ENCODE measurements at regions not wholly inside any gene's neighbourhood (a gene's known extent, or its start where the extent isn't known, plus 50 kb on each side); places are given as distances from the start of the nearest gene placed in this dataset.

DNA sequence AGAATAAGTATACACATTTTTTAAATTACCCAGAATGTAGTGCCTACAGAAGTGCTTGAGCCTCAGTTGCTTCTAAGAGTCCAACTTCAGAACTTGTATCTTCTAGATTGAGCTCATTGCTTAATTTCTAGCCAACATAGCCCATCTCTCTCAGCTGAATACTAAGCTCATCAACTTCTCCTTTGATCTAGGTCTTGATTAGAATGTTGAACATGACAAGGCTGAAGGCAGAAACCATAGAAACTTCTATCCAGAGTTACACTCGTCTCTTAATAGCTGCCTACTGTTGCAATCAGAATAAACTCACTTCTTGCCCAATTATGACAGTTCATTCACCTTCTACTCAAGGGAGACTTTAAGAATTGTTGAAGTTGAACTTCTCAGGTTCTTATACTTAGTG, 327.3 kb upstream of the THBS1 start:
- intact Hi-C loops (cut with DNase I; ENCODE audit: low total_unique reads) = no loop called here
- no peak for DNase-seq
- Histone ChIP-seq H3K4me3 (no peak overlapping the region), H3K36me3 (no peaks in the 10 kb centered on the region), H3K4me1 (no peaks in the 10 kb centered on the region), H3K9me3 (no peaks in the 10 kb centered on the region), H3K27ac (no peak overlapping the region), H3K27me3 (replicated peaks in 1 of 7) (no peaks in the 10 kb centered on the region)
- 64 to 91% (median 67%) methylated on average over 1 of the region's 1 CpG for WGBS, 5 donors
- TF ChIP-seq, protein P1, sequence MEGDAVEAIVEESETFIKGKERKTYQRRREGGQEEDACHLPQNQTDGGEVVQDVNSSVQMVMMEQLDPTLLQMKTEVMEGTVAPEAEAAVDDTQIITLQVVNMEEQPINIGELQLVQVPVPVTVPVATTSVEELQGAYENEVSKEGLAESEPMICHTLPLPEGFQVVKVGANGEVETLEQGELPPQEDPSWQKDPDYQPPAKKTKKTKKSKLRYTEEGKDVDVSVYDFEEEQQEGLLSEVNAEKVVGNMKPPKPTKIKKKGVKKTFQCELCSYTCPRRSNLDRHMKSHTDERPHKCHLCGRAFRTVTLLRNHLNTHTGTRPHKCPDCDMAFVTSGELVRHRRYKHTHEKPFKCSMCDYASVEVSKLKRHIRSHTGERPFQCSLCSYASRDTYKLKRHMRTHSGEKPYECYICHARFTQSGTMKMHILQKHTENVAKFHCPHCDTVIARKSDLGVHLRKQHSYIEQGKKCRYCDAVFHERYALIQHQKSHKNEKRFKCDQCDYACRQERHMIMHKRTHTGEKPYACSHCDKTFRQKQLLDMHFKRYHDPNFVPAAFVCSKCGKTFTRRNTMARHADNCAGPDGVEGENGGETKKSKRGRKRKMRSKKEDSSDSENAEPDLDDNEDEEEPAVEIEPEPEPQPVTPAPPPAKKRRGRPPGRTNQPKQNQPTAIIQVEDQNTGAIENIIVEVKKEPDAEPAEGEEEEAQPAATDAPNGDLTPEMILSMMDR (IDR thresholded peaks at IDR 0.05 in 8 of 11, conservative IDR thresholded peaks at IDR 0.05 in 3 of 11) = no peak
- no peak for TF ChIP-seq POLR2AphosphoS5 (IDR thresholded peaks at IDR 0.05)
- no peak for TF ChIP-seq POLR2A (IDR thresholded peaks at IDR 0.05)

GRCh38 chr15:39254181-39254580, 326.7 kb upstream of the THBS1 start:
- no peak for DNase-seq
- 89 to 97% (median 94%) methylated on average over 4 of the region's 4 CpGs for WGBS, 5 donors
- TF ChIP-seq POLR2AphosphoS5 (IDR thresholded peaks at IDR 0.05) = no peak
- TF ChIP-seq, protein P1 (IDR thresholded peaks at IDR 0.05 in 8 of 11, conservative IDR thresholded peaks at IDR 0.05 in 3 of 11) = no peak
- TF ChIP-seq POLR2A (IDR thresholded peaks at IDR 0.05) = no peak
- H3K27me3 ChIP-seq (replicated peaks in 1 of 7) = no peaks in the 10 kb centered on the region
- no peaks in the 10 kb centered on the region for H3K4me1 ChIP-seq
- no peak overlapping the region for H3K4me3 ChIP-seq
- intact Hi-C loops (cut with DNase I; ENCODE audit: low total_unique reads) = no loop called here
- no peak overlapping the region for H3K27ac ChIP-seq
- H3K9me3 ChIP-seq = no peaks in the 10 kb centered on the region
- no peaks in the 10 kb centered on the region for H3K36me3 ChIP-seq

GRCh38 chr15:39255760-39256159, 325.1 kb upstream of the THBS1 start:
- 84 to 96% (median 93%) methylated on average over 7 of the region's 7 CpGs for WGBS, 5 donors
- no peak for TF ChIP-seq POLR2A (IDR thresholded peaks at IDR 0.05)
- TF ChIP-seq, protein P1 (IDR thresholded peaks at IDR 0.05 in 8 of 11, conservative IDR thresholded peaks at IDR 0.05 in 3 of 11) = no peak
- no peak for TF ChIP-seq POLR2AphosphoS5 (IDR thresholded peaks at IDR 0.05)
- H3K4me3 ChIP-seq = no peak overlapping the region
- H3K27ac ChIP-seq = no peak overlapping the region
- no peaks in the 10 kb centered on the region for H3K4me1 ChIP-seq
- no peaks in the 10 kb centered on the region for H3K9me3 ChIP-seq
- DNase-seq = no peak
- H3K27me3 ChIP-seq (replicated peaks in 1 of 7) = no peaks in the 10 kb centered on the region
- H3K36me3 ChIP-seq = no peaks in the 10 kb centered on the region
- intact Hi-C loops (cut with DNase I; ENCODE audit: low total_unique reads) = no loop called here

GRCh38 chr15:39260391-39260790, 320.5 kb upstream of the THBS1 start:
- Histone ChIP-seq H3K9me3 (peaks cover 0 to 4% (median 0%) of the 10 kb centered on the region in 8 donors), H3K36me3 (no peaks in the 10 kb centered on the region), H3K4me1 (no peaks in the 10 kb centered on the region), H3K4me3 (no peak overlapping the region), H3K27ac (no peak overlapping the region), H3K27me3 (replicated peaks in 1 of 7) (no peaks in the 10 kb centered on the region)
- TF ChIP-seq, protein P1 (IDR thresholded peaks at IDR 0.05 in 8 of 11, conservative IDR thresholded peaks at IDR 0.05 in 3 of 11) = no peak
- no peak for TF ChIP-seq POLR2A (IDR thresholded peaks at IDR 0.05)
- TF ChIP-seq POLR2AphosphoS5 (IDR thresholded peaks at IDR 0.05) = no peak
- intact Hi-C loops (cut with DNase I; ENCODE audit: low total_unique reads) = no loop called here
- DNase-seq = no peak
- WGBS, 5 donors = 86 to 100% (median 90%) methylated on average over 1 of the region's 1 CpG

Measured in spleen (tissue), 11 donors.